HCT116 (cell line): ENCODE measurements at regions not wholly inside any gene's neighbourhood (a gene's known extent, or its start where the extent isn't known, plus 50 kb on each side); places are given as distances from the start of the nearest gene placed in this dataset.

Source experiments
- ATAC-seq: fragments of 200-7000 bp; cut with Tn5 transposase; 2 replicates; pipeline ENCODE4 v1.9.1; 2020; ENCODE audit warnings: mild to moderate bottlenecking, moderate library complexity
- BruUV-seq: library from RNA; stranded (reverse); fragments of 400-500 nt; replicated peaks from 2 replicates; lab custom pipeline; 2021; lab: Mats Ljungman, UMichigan
- CTCF ChIA-PET: fragments of 300-600 bp; sonication (Branson Sonifier 250); formaldehyde crosslinking; loops from one replicate; lab custom pipeline; 2021; ENCODE audit warnings: antibody characterized with exemption; lab: Charles Lee
- POLR2A ChIA-PET: fragments of 300-600, 350-600 bp; sonication (Branson Sonifier 250); formaldehyde crosslinking; loops from one replicate; lab custom pipeline; 2021; ENCODE audit warnings: antibody characterized with exemption; lab: Charles Lee
- RAD21 ChIA-PET, 2 experiments: fragments of 300-600 bp; sonication (Branson Sonifier 250); formaldehyde crosslinking; loops; one replicate each; lab custom pipeline; 2023; ENCODE audit warnings: low total read pairs in 2 of 2; ENCODE audit not compliant: uncharacterized antibody in 2 of 2, unreplicated experiment in 2 of 2, low non-redundant PET in 1 of 2; lab: Charles Lee
- DNase-seq: peaks from one replicate; pipeline ENCODE4 v3.0.0-alpha.2; 2010; ENCODE audit warnings: low read depth, low spot score
- H2AFZ ChIP-seq: fragments of 200-600 bp; shearing (Covaris generic), sonication (generic); 2 replicates; pipeline ENCODE4 v1.6.1; 2017; ENCODE audit warnings: low read depth, mixed run types, mixed read lengths, antibody characterized with exemption, low read length; ENCODE audit not compliant: poor library complexity, severe bottlenecking
- H3K27ac ChIP-seq: 2 replicates; pipeline ENCODE4 v1.5.1; 2012; ENCODE audit warnings: low read depth, low read length
- H3K27me3 ChIP-seq: fragments of 200-600 bp; sonication (generic); 2 replicates; pipeline ENCODE4 v1.6.1; 2016; ENCODE audit warnings: mixed run types, low read length, mixed read lengths; ENCODE audit not compliant: insufficient read depth
- H3K36me3 ChIP-seq, 2 experiments: fragments of 200-500 bp in 1 of 2; fragments of 200-600 bp in 1 of 2; sonication (Bioruptor generic) in 1 of 2; sonication (generic) in 1 of 2; 2 replicates each; pipeline versions ENCODE4 v1.5.1 to v1.6.1; 2014 to 2016; ENCODE audit warnings: low read length in 2 of 2, inconsistent platforms in 1 of 2, mixed read lengths in 1 of 2, mixed run types in 1 of 2; ENCODE audit not compliant: insufficient read depth in 2 of 2, control insufficient read depth in 1 of 2
- H3K4me1 ChIP-seq, 2 experiments: fragments of 200-600 bp in 1 of 2; sonication (generic) in 1 of 2; 2 replicates each; pipeline versions ENCODE4 v1.5.1 to v1.6.1; 2012 to 2017; ENCODE audit warnings: low read length in 2 of 2, inconsistent platforms in 1 of 2, mild to moderate bottlenecking in 1 of 2, mixed read lengths in 1 of 2, mixed run types in 1 of 2, moderate library complexity in 1 of 2; ENCODE audit not compliant: insufficient read depth in 2 of 2, control insufficient read depth in 1 of 2
- H3K4me2 ChIP-seq: fragments of 200-600 bp; sonication (generic); 2 replicates; pipeline ENCODE4 v1.6.1; 2017; ENCODE audit warnings: mixed run types, low read length, mixed read lengths
- H3K4me3 ChIP-seq, 2 experiments: fragments of 200-600 bp in 1 of 2; sonication (generic) in 1 of 2; replicated peaks in 1 of 2; 2 replicates each; pipeline ENCODE4 v1.5.1; 2011 to 2016; ENCODE audit warnings: low read length in 2 of 2, control low read depth in 1 of 2, low read depth in 1 of 2, mild to moderate bottlenecking in 1 of 2, mixed read lengths in 1 of 2, mixed run types in 1 of 2
- H3K79me2 ChIP-seq: fragments of 200-600 bp; sonication (generic); 2 replicates; pipeline ENCODE4 v1.6.1; 2017; ENCODE audit warnings: mild to moderate bottlenecking, mixed run types, low read length, moderate library complexity, mixed read lengths; ENCODE audit not compliant: insufficient read depth
- H3K9ac ChIP-seq: fragments of 200-600 bp; sonication (generic); 2 replicates; pipeline ENCODE4 v1.6.1; 2016; ENCODE audit warnings: low read length, mixed read lengths
- H3K9me2 ChIP-seq: fragments of 200-600 bp; sonication (generic), shearing (Covaris generic); 2 replicates; pipeline ENCODE4 v1.6.1; 2017; ENCODE audit warnings: mixed run types, mild to moderate bottlenecking, moderate library complexity; ENCODE audit not compliant: insufficient read depth
- H3K9me3 ChIP-seq, 2 experiments: fragments of 200-500 bp in 1 of 2; fragments of 200-600 bp in 1 of 2; sonication (Bioruptor generic) in 1 of 2; sonication (generic) in 1 of 2; 2 replicates each; pipeline ENCODE4 v1.6.1; 2014 to 2017; ENCODE audit warnings: low read length in 2 of 2, mixed read lengths in 2 of 2, inconsistent platforms in 1 of 2, low read depth in 1 of 2, mild to moderate bottlenecking in 1 of 2, mixed run types in 1 of 2, moderate library complexity in 1 of 2; ENCODE audit not compliant: control insufficient read depth in 1 of 2, insufficient read depth in 1 of 2
- H4K20me1 ChIP-seq: fragments of 200-600 bp; sonication (generic), shearing (Covaris generic); 2 replicates; pipeline ENCODE4 v1.6.1; 2017; ENCODE audit warnings: mixed run types, mild to moderate bottlenecking, moderate library complexity; ENCODE audit not compliant: insufficient read depth
- CBX3 ChIP-seq: IDR thresholded peaks from 2 replicates; pipeline ENCODE4 v1.6.1; 2012; ENCODE audit warnings: low read depth
- CTCF ChIP-seq, 3 experiments: fragments of 200-600 bp in 1 of 3; sonication (generic) in 1 of 3; IDR thresholded peaks in 2 of 3; conservative IDR thresholded peaks in 1 of 3; 2 replicates each; pipeline ENCODE4 v1.5.1; 2012 to 2017; ENCODE audit warnings: low read depth in 2 of 3, low read length in 2 of 3, antibody characterized with exemption in 1 of 3, borderline replicate concordance in 1 of 3, control low read depth in 1 of 3, mild to moderate bottlenecking in 1 of 3, mixed read lengths in 1 of 3, mixed run types in 1 of 3, moderate library complexity in 1 of 3; ENCODE audit not compliant: insufficient read depth in 1 of 3
- EGR1 ChIP-seq: IDR thresholded peaks from 2 replicates; pipeline ENCODE4 v1.6.1; 2012; ENCODE audit warnings: low read depth
- ELF1 ChIP-seq: IDR thresholded peaks from 2 replicates; pipeline ENCODE4 v1.6.1; 2012; ENCODE audit warnings: low read depth, borderline replicate concordance
- FOSL1 ChIP-seq: IDR thresholded peaks from 2 replicates; pipeline ENCODE4 v1.6.1; 2012; ENCODE audit warnings: low read depth
- MAX ChIP-seq: IDR thresholded peaks from 2 replicates; pipeline ENCODE4 v1.6.1; 2012
- REST ChIP-seq: IDR thresholded peaks from 2 replicates; pipeline ENCODE4 v1.6.1; 2012; ENCODE audit warnings: low read depth
- SIN3A ChIP-seq: IDR thresholded peaks from 2 replicates; pipeline ENCODE4 v1.6.1; 2012; ENCODE audit warnings: low read depth
- SRF ChIP-seq: IDR thresholded peaks from 2 replicates; pipeline ENCODE4 v1.6.1; 2012; ENCODE audit warnings: low read depth
- YY1 ChIP-seq: IDR thresholded peaks from 2 replicates; pipeline ENCODE4 v1.6.1; 2011; ENCODE audit warnings: low read length, low read depth, moderate library complexity, mild to moderate bottlenecking; ENCODE audit not compliant: insufficient replicate concordance; ENCODE audit errors: extremely low read depth
- intact Hi-C: fragments of 100-400 bp; cut with micrococcal nuclease; formaldehyde crosslinking; loops from 2 replicates; pipeline ENCODE4 v1.10.0; 2022

DNA sequence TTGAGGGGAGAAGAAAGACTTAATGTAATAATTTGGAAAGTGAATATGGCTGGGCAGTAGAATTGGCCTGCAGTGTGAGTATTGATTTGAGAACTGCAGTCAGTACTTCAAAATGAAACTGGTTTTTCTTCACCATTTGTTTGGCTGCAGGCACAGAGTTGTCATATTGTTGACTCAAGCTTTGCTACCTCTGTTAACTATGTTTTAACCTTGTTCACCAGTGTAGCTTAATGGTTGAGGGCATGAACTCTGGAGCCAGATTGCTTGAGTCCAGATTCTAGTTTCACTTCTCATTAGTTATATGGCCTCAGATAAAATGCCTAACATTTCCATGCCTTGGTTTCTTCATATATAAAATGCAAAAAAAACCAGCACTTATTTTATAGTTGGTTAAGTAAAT lies 64.1 kb downstream of the CFAP44 start:
- POLR2A ChIA-PET: no interaction called here
- Histone ChIP-seq H3K4me2 (no peak overlapping the region), H3K9me2 (no peaks in the 10 kb centered on the region), H4K20me1 (no peaks in the 10 kb centered on the region), H2AFZ (no peak overlapping the region), H3K4me1 (no peaks in the 10 kb centered on the region), H3K9ac (no peak overlapping the region), H3K9me3 (no peaks in the 10 kb centered on the region), H3K27me3 (no peaks in the 10 kb centered on the region), H3K4me3 (no peak overlapping the region), H3K36me3 (no peaks in the 10 kb centered on the region), H3K79me2 (no peaks in the 10 kb centered on the region), H3K27ac (no peak overlapping the region)
- ATAC-seq: no peak
- CTCF ChIA-PET: no interaction called here
- TF ChIP-seq YY1: no peak
- TF ChIP-seq ELF1: no peak
- no peak for TF ChIP-seq SRF
- no peak for TF ChIP-seq EGR1
- BruUV-seq: no TSS peak
- no peak for DNase-seq
- RAD21 ChIA-PET: no interaction called here
- intact Hi-C loops: no loop called here

DNA sequence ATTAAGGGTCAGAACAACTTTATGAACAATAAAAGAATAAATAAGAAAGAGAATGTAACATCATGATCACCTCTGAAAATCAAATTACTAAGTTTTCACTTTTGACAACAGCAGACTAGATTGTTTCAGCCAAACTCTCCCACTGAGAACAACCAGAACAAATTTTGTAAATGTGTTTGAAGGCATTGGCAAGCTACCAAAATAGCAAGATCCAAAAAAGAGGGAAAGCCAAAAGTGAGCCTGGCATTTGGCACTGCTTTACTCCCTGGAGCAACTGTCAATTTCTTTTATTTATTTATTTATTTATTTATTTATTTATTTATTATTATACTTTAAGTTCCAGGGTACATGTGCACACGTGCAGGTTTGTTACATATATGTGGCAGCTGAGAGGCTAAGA lies 67.2 kb downstream of the CFAP44 start:
- no peak overlapping the region for H3K9ac ChIP-seq
- H3K27me3 ChIP-seq: no peaks in the 10 kb centered on the region
- no peaks in the 10 kb centered on the region for H3K9me3 ChIP-seq
- no peak overlapping the region for H3K4me3 ChIP-seq
- no peak for DNase-seq
- H4K20me1 ChIP-seq: no peaks in the 10 kb centered on the region
- H3K4me1 ChIP-seq: no peaks in the 10 kb centered on the region
- H2AFZ ChIP-seq: no peak overlapping the region
- H3K27ac ChIP-seq: no peak overlapping the region
- intact Hi-C loops: no loop called here
- ATAC-seq: no peak
- RAD21 ChIA-PET: no interaction called here
- TF ChIP-seq MAX (no peak), CBX3 (no peak), REST (no peak), FOSL1 (no peak), CTCF (IDR thresholded peaks at IDR 0.05 in 2 of 3, conservative IDR thresholded peaks at IDR 0.05 in 1 of 3; ENCODE audit: borderline replicate concordance in 1 of 3, insufficient read depth in 1 of 3, low read depth in 2 of 3, low read length in 2 of 3) (no peak), YY1 (no peak), SIN3A (no peak), ELF1 (no peak)
- BruUV-seq: no TSS peak
- H3K4me2 ChIP-seq: no peak overlapping the region
- H3K9me2 ChIP-seq: no peaks in the 10 kb centered on the region
- POLR2A ChIA-PET: no interaction called here
- H3K79me2 ChIP-seq: no peaks in the 10 kb centered on the region
- CTCF ChIA-PET: no interaction called here
- no peaks in the 10 kb centered on the region for H3K36me3 ChIP-seq
